Vagina (tissue), 2 donors: ENCODE measurements at regions not wholly inside any gene's neighbourhood (a gene's known extent, or its start where the extent isn't known, plus 50 kb on each side); places are given as distances from the start of the nearest gene placed in this dataset.

Experiments
- CTCF ChIP-seq, 3 experiments: fragments of 450-650 bp in 2 of 3; fragments of 200-600 bp in 1 of 3; sonication (generic) in 1 of 3; IDR thresholded peaks; one replicate each; pipeline ENCODE4 v1.5.1; 2017 to 2019; ENCODE audit warnings: antibody characterized with exemption in 3 of 3, mild to moderate bottlenecking in 2 of 3, moderate library complexity in 2 of 3
- POLR2A ChIP-seq, 2 donors: fragments of 450-650 bp; IDR thresholded peaks; one replicate each; pipeline ENCODE4 v1.6.1; 2017; ENCODE audit warnings: antibody characterized with exemption in 2 of 2, mild to moderate bottlenecking in 2 of 2, moderate library complexity in 2 of 2
- POLR2AphosphoS5 ChIP-seq, 2 donors: sonication (generic); formaldehyde crosslinking; IDR thresholded peaks; one replicate each; pipeline ENCODE4 v1.9.0; 2017; ENCODE audit warnings: antibody characterized with exemption in 2 of 2, mild to moderate bottlenecking in 2 of 2, low read depth in 1 of 2; ENCODE audit not compliant: insufficient read depth in 1 of 2

GRCh38 chr11:15589070-15589626 is 474.4 kb downstream of the INSC start:
- TF ChIP-seq CTCF (IDR thresholded peaks at IDR 0.05), result no peak
- no peak for TF ChIP-seq POLR2A (IDR thresholded peaks at IDR 0.05)
- TF ChIP-seq POLR2AphosphoS5 (IDR thresholded peaks at IDR 0.05; ENCODE audit: insufficient read depth in 1 of 2, low read depth in 1 of 2), result no peak
